DND-41 (cell line): ENCODE measurements at regions not wholly inside any gene's neighbourhood (a gene's known extent, or its start where the extent isn't known, plus 50 kb on each side); places are given as distances from the start of the nearest gene placed in this dataset.

Source experiments
- EZH2 ChIP-seq: IDR thresholded peaks from 3 replicates; pipeline ENCODE4 v1.6.1; 2012; ENCODE audit warnings: borderline replicate concordance, low read depth, mild to moderate bottlenecking, moderate library complexity, low read length, inconsistent platforms; ENCODE audit not compliant: severe bottlenecking
- TF ChIP-seq, protein P1 (sequence below): IDR thresholded peaks from 2 replicates; pipeline ENCODE4 v1.5.1; 2012; ENCODE audit warnings: borderline replicate concordance, low read length, moderate library complexity, mild to moderate bottlenecking; ENCODE audit not compliant: poor library complexity, severe bottlenecking; ENCODE audit errors: extremely low read depth

DNA sequence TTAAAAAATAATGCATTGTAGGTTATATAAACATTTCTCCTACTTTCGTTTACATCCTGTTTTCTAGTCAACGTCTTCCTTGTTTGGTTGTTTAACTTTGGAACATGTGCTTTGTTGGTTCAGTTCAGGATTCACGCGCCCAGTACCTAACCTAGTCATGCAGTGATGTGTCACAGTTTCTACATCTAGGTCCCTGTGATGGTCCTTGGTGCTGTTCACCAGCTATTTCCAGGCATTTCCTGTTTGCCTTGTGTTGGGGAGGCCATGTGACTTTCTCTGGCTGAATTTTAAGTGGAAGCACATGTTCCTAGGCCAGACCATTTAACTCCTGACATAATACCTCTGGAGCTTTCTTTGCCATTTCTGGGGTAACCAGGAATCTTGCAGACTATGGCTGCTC, 292.3 kb downstream of the SMARCA2 start:
- TF ChIP-seq, protein P1, sequence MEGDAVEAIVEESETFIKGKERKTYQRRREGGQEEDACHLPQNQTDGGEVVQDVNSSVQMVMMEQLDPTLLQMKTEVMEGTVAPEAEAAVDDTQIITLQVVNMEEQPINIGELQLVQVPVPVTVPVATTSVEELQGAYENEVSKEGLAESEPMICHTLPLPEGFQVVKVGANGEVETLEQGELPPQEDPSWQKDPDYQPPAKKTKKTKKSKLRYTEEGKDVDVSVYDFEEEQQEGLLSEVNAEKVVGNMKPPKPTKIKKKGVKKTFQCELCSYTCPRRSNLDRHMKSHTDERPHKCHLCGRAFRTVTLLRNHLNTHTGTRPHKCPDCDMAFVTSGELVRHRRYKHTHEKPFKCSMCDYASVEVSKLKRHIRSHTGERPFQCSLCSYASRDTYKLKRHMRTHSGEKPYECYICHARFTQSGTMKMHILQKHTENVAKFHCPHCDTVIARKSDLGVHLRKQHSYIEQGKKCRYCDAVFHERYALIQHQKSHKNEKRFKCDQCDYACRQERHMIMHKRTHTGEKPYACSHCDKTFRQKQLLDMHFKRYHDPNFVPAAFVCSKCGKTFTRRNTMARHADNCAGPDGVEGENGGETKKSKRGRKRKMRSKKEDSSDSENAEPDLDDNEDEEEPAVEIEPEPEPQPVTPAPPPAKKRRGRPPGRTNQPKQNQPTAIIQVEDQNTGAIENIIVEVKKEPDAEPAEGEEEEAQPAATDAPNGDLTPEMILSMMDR = no peak
- TF ChIP-seq EZH2 = no peak
